Panc1 (cell line): ENCODE measurements at regions not wholly inside any gene's neighbourhood (a gene's known extent, or its start where the extent isn't known, plus 50 kb on each side); places are given as distances from the start of the nearest gene placed in this dataset.

Experiments
- POLR2AphosphoS5 ChIP-seq: IDR thresholded peaks from 2 replicates; pipeline ENCODE4 v1.6.1; 2012; ENCODE audit warnings: mild to moderate bottlenecking, low read depth, low read length, moderate library complexity
- TCF7L2 ChIP-seq: IDR thresholded peaks from 2 replicates; pipeline ENCODE4 v1.6.1; 2011; ENCODE audit warnings: mild to moderate bottlenecking, low read depth, low read length, inconsistent platforms
- TF ChIP-seq, protein P1 (sequence below): fragments of 450-650 bp; IDR thresholded peaks from 2 replicates; pipeline ENCODE4 v1.5.1; 2017; ENCODE audit warnings: mild to moderate bottlenecking

DNA sequence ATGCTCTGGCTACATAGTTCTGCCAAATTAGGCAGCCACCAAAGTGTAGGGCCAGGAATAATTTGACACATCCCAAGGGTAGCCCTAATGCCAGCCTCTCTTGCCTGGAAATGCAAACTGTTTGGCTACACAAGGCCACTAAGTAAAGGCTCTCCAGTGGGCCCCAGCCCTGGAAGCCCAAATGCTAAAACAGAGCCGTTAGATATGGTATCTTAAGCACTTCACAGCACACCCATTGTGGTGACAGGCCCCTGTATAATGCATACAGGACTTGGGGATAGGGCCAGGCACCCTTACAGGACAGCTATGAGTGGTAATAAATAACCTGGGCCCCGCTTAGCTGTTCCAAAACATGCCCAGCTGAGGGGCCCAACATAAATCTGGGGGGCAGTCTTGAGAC, 623.9 kb downstream of the BCOR start:
- no peak for TF ChIP-seq TCF7L2
- TF ChIP-seq, protein P1, sequence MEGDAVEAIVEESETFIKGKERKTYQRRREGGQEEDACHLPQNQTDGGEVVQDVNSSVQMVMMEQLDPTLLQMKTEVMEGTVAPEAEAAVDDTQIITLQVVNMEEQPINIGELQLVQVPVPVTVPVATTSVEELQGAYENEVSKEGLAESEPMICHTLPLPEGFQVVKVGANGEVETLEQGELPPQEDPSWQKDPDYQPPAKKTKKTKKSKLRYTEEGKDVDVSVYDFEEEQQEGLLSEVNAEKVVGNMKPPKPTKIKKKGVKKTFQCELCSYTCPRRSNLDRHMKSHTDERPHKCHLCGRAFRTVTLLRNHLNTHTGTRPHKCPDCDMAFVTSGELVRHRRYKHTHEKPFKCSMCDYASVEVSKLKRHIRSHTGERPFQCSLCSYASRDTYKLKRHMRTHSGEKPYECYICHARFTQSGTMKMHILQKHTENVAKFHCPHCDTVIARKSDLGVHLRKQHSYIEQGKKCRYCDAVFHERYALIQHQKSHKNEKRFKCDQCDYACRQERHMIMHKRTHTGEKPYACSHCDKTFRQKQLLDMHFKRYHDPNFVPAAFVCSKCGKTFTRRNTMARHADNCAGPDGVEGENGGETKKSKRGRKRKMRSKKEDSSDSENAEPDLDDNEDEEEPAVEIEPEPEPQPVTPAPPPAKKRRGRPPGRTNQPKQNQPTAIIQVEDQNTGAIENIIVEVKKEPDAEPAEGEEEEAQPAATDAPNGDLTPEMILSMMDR = no peak
- no peak for TF ChIP-seq POLR2AphosphoS5
